22Rv1 (cell line): ENCODE measurements at regions not wholly inside any gene's neighbourhood (a gene's known extent, or its start where the extent isn't known, plus 50 kb on each side); places are given as distances from the start of the nearest gene placed in this dataset.

Experiments used
- CTCF ChIP-seq: fragments of 450-650 bp; IDR thresholded peaks from 2 replicates; pipeline ENCODE4 v1.5.1; 2017; ENCODE audit warnings: mild to moderate bottlenecking
- ZFX ChIP-seq: fragments of 450-650 bp; IDR thresholded peaks from 2 replicates; pipeline ENCODE4 v1.6.1; 2017; ENCODE audit warnings: antibody characterized with exemption, borderline replicate concordance

- TF ChIP-seq CTCF = no peak
- TF ChIP-seq ZFX = no peak
Observed at GRCh38 chr2:53575721-53576124, 191.9 kb upstream of the CHAC2 start.
